Activated naive CD4-positive, alpha-beta T cell treated with anti-CD3 and anti-CD28 coated beads for 36 hours (primary cell): ENCODE measurements at regions not wholly inside any gene's neighbourhood (a gene's known extent, or its start where the extent isn't known, plus 50 kb on each side); places are given as distances from the start of the nearest gene placed in this dataset.

ENCODE experiments used
- CTCF ChIA-PET: fragments of 350-600 bp; sonication (Branson Sonifier 250); formaldehyde crosslinking; loops from one replicate; lab custom pipeline; 2021; ENCODE audit warnings: antibody characterized with exemption; lab: Charles Lee
- DNase-seq: peaks from one replicate; pipeline ENCODE4 v3.0.0-alpha.2; 2020
- H3K27ac Mint-ChIP-seq: one replicate; pipeline ENCODE4 v1.8.0; 2021; ENCODE audit warnings: mild to moderate bottlenecking, mixed read lengths
- H3K27me3 Mint-ChIP-seq: one replicate; pipeline ENCODE4 v1.8.0; 2021; ENCODE audit warnings: low read depth, mixed read lengths
- H3K36me3 Mint-ChIP-seq: one replicate; pipeline ENCODE4 v1.8.0; 2021; ENCODE audit warnings: low read depth, mixed read lengths
- H3K4me1 Mint-ChIP-seq: one replicate; pipeline ENCODE4 v1.8.0; 2021; ENCODE audit warnings: low read depth, mixed read lengths
- H3K4me3 Mint-ChIP-seq: one replicate; pipeline ENCODE4 v1.8.0; 2021; ENCODE audit warnings: mild to moderate bottlenecking, moderate library complexity, mixed read lengths
- H3K9me3 Mint-ChIP-seq: one replicate; pipeline ENCODE4 v1.8.0; 2021; ENCODE audit warnings: mixed read lengths
- intact Hi-C: fragments of 100-400 bp; cut with micrococcal nuclease; formaldehyde crosslinking; loops from one replicate; pipeline ENCODE4 v1.15.1; 2023

- Mint-ChIP-seq H3K27me3 (peaks cover 4% of the 10 kb centered on the region), H3K36me3 (peaks cover 1% of the 10 kb centered on the region), H3K4me3 (no peak overlapping the region), H3K27ac (no peak overlapping the region), H3K9me3 (peaks cover 12% of the 10 kb centered on the region), H3K4me1 (no peaks in the 10 kb centered on the region)
- CTCF ChIA-PET: no interaction called here
- DNase-seq: no peak
- intact Hi-C loops: no loop called here
These were observed 243.9 kb upstream of the RBFOX1 start for GRCh38 chr16:7088711-7089110.

DNA sequence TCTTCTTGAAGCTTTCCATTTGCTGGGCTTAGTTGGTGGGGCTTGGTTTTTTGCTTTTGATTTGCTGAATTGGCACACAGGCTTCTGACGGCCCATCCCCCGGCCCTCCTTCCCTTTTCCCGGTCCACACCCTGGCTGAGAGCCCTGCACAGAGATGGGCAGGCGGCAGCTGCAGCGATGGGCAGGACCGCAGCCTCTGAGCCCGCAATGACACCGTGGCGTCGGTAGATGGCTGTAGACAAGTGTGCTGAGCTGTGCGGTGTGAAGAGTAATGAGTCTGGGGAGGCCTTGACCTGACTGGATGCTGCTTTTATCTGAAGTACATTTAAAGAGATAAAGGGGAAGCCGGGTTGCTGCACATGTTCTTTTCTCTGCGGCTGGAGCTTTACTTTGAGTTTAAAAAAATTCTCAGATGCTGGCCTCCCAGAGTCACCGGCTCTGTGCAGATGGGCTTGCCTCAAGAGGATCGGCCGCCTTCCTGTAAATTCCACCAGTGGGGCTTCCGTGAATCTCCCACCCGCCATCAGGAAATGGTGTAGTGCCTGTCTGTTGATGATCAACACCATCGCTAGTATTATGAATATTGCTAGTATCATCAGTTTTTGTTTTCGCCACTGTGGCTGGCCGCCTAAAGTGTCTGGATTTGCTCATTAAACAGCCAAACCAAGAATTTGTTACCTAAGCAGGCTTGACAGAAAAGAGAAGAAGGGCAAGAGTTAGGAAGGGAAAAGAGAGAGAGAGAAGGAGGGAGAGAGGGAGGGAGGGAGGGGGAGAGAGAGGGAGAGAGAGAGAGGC lies 245.6 kb upstream of the RBFOX1 start:
- peak; percentile 3 for DNase-seq
- CTCF ChIA-PET: no interaction called here
- Mint-ChIP-seq H3K27me3 (peaks cover 4% of the 10 kb centered on the region), H3K4me1 (no peaks in the 10 kb centered on the region), H3K9me3 (peaks cover 6% of the 10 kb centered on the region), H3K36me3 (peaks cover 1% of the 10 kb centered on the region), H3K27ac (no peak overlapping the region), H3K4me3 (no peak overlapping the region)
- intact Hi-C loops: no loop called here

- CTCF ChIA-PET: no interaction called here
- Mint-ChIP-seq H3K4me3 (no peak overlapping the region), H3K27me3 (peaks cover 4% of the 10 kb centered on the region), H3K4me1 (no peaks in the 10 kb centered on the region), H3K9me3 (peaks cover 6% of the 10 kb centered on the region), H3K36me3 (peaks cover 1% of the 10 kb centered on the region), H3K27ac (no peak overlapping the region)
- DNase-seq: no peak
- intact Hi-C loops: no loop called here
These were observed 246.9 kb upstream of the RBFOX1 start for GRCh38 chr16:7085776-7086175.

GRCh38 chr16:7083096-7083495 lies 249.5 kb upstream of the RBFOX1 start:
- Mint-ChIP-seq H3K27me3 (peaks cover 4% of the 10 kb centered on the region), H3K9me3 (peaks cover 8% of the 10 kb centered on the region), H3K4me3 (no peak overlapping the region), H3K27ac (no peak overlapping the region), H3K4me1 (no peaks in the 10 kb centered on the region), H3K36me3 (peaks cover 1% of the 10 kb centered on the region)
- CTCF ChIA-PET: no interaction called here
- no peak for DNase-seq
- intact Hi-C loops: no loop called here

- no peak for DNase-seq
- Mint-ChIP-seq H3K27me3 (no peaks in the 10 kb centered on the region), H3K27ac (no peak overlapping the region), H3K36me3 (no peaks in the 10 kb centered on the region), H3K4me3 (no peak overlapping the region), H3K4me1 (no peaks in the 10 kb centered on the region), H3K9me3 (peaks cover 14% of the 10 kb centered on the region)
- CTCF ChIA-PET: no interaction called here
- intact Hi-C loops: no loop called here
These were observed 255.0 kb upstream of the RBFOX1 start for GRCh38 chr16:7077636-7078035.

- CTCF ChIA-PET: no interaction called here
- no peak overlapping the region for H3K4me3 Mint-ChIP-seq
- no peaks in the 10 kb centered on the region for H3K4me1 Mint-ChIP-seq
- no peak overlapping the region for H3K27ac Mint-ChIP-seq
- intact Hi-C loops: no loop called here
- no peaks in the 10 kb centered on the region for H3K27me3 Mint-ChIP-seq
- DNase-seq: no peak
- no peaks in the 10 kb centered on the region for H3K36me3 Mint-ChIP-seq
- peaks cover 13% of the 10 kb centered on the region for H3K9me3 Mint-ChIP-seq
These were observed 257.9 kb upstream of the RBFOX1 start for GRCh38 chr16:7074715-7075114.

- no peak for DNase-seq
- CTCF ChIA-PET: no interaction called here
- H3K9me3 Mint-ChIP-seq: peaks cover 8% of the 10 kb centered on the region
- no peaks in the 10 kb centered on the region for H3K4me1 Mint-ChIP-seq
- H3K27ac Mint-ChIP-seq: no peak overlapping the region
- H3K27me3 Mint-ChIP-seq: no peaks in the 10 kb centered on the region
- intact Hi-C loops: no loop called here
- H3K4me3 Mint-ChIP-seq: no peak overlapping the region
- peaks cover 3% of the 10 kb centered on the region for H3K36me3 Mint-ChIP-seq
These were observed 275.2 kb upstream of the RBFOX1 start for GRCh38 chr16:7057458-7057857.

GRCh38 chr16:7055443-7055842 lies 277.2 kb upstream of the RBFOX1 start:
- CTCF ChIA-PET: interaction anchor here (0.6 kb wide), 1 partner anchor 26 kb away, joined by 3 read pairs; no protein-coding TSS in a partner anchor
- H3K36me3 Mint-ChIP-seq: no peaks in the 10 kb centered on the region
- intact Hi-C loops: no loop called here
- DNase-seq: no peak
- no peaks in the 10 kb centered on the region for H3K27me3 Mint-ChIP-seq
- peaks cover 8% of the 10 kb centered on the region for H3K9me3 Mint-ChIP-seq
- H3K27ac Mint-ChIP-seq: no peak overlapping the region
- no peak overlapping the region for H3K4me3 Mint-ChIP-seq
- H3K4me1 Mint-ChIP-seq: no peaks in the 10 kb centered on the region

DNA sequence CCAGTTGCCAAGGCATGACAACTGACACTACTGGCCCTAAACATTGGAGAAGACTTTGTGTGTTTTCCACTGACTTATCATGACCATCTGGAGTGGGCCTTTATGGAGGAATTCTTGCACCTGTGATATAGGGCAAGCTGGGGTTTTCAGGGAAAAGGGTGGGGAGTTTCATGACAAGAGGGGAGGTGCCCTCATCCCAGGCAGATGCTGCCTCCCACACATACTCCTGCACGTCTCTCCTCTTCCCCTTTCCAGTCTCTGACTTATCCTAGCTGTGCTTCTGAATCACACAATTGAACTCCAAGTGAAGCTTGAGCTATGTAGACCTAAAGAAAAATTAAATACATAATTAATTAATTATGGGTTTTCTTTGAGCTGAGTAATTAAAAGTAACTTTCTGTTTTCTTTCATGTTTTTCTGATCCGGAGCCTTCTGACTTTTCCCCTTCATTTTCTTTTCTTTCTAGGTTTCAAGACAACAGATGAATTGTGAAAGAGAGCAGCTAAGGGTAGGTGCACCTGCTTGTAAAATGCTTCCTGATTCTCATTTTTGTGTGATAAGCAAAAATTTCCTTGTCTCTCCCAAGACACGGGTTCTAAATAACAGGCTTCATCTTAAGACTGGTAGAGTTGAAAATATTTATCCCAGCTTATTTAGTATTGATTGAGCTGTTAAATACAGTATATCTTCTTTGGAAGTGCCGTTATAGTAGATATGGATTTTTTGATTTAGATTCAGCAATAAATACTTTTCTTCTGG lies 280.9 kb upstream of the RBFOX1 start:
- no peak for DNase-seq
- Mint-ChIP-seq H3K27me3 (no peaks in the 10 kb centered on the region), H3K4me3 (no peak overlapping the region), H3K36me3 (no peaks in the 10 kb centered on the region), H3K4me1 (no peaks in the 10 kb centered on the region), H3K27ac (no peak overlapping the region), H3K9me3 (peaks cover 11% of the 10 kb centered on the region)
- intact Hi-C loops: no loop called here
- CTCF ChIA-PET: no interaction called here

DNA sequence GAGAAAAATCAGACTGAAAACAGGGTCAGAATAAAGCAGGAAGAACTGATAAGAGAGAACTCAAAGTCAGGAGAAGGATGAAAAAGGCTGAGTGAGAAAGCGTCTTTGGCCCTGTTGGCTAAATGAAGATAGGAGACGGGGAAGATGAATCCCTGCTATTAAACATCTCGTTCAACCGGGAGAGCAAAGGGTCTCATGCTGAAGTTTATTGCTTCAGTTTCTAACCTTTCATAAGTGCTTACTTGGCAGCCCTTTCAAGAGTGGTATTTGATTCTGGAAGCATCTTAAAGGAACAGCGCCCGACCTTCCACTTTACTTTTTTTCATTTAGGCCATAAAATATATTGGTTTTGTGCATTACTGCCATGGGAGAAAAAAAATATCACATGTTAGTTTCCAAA lies 288.3 kb upstream of the RBFOX1 start:
- Mint-ChIP-seq H3K36me3 (no peaks in the 10 kb centered on the region), H3K27ac (no peak overlapping the region), H3K4me1 (no peaks in the 10 kb centered on the region), H3K4me3 (no peak overlapping the region), H3K9me3 (peaks cover 12% of the 10 kb centered on the region), H3K27me3 (no peaks in the 10 kb centered on the region)
- CTCF ChIA-PET: no interaction called here
- DNase-seq: no peak
- intact Hi-C loops: no loop called here

- DNase-seq: no peak
- Mint-ChIP-seq H3K27me3 (no peaks in the 10 kb centered on the region), H3K9me3 (peaks cover 18% of the 10 kb centered on the region), H3K36me3 (no peaks in the 10 kb centered on the region), H3K4me3 (no peak overlapping the region), H3K4me1 (no peaks in the 10 kb centered on the region), H3K27ac (no peak overlapping the region)
- CTCF ChIA-PET: no interaction called here
- intact Hi-C loops: no loop called here
These were observed 294.2 kb upstream of the RBFOX1 start for GRCh38 chr16:7038475-7038874.

- Mint-ChIP-seq H3K4me1 (no peaks in the 10 kb centered on the region), H3K27ac (no peak overlapping the region), H3K27me3 (no peaks in the 10 kb centered on the region), H3K36me3 (no peaks in the 10 kb centered on the region), H3K4me3 (no peak overlapping the region), H3K9me3 (peaks cover 15% of the 10 kb centered on the region)
- intact Hi-C loops: no loop called here
- no peak for DNase-seq
- CTCF ChIA-PET: no interaction called here
These were observed 295.1 kb upstream of the RBFOX1 start for GRCh38 chr16:7037495-7037894.

DNA sequence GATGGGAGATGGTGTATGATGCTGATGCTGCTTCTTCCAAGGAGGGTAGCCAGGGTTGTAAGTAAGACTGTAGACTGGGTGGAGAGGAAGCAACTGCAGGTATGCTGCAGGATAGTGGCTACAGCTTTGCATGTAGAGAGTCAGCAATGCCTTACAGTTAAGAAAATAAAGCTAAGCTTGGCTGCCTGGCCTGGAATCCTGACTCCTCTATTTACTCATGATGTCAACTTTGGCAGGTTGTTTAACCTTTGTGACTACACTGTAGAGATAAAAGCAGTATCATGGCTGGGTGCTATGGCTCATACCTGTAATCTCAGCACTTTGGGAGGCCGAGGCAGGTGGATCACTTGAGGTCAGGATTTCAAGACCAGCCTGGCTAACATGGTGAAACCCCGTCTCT lies 301.6 kb upstream of the RBFOX1 start:
- H3K27ac Mint-ChIP-seq: no peak overlapping the region
- no peaks in the 10 kb centered on the region for H3K4me1 Mint-ChIP-seq
- no peaks in the 10 kb centered on the region for H3K36me3 Mint-ChIP-seq
- CTCF ChIA-PET: no interaction called here
- no peak for DNase-seq
- peaks cover 22% of the 10 kb centered on the region for H3K9me3 Mint-ChIP-seq
- H3K4me3 Mint-ChIP-seq: no peak overlapping the region
- no peaks in the 10 kb centered on the region for H3K27me3 Mint-ChIP-seq
- intact Hi-C loops: no loop called here
